Testis (tissue), 2 donors: ENCODE measurements at regions not wholly inside any gene's neighbourhood (a gene's known extent, or its start where the extent isn't known, plus 50 kb on each side); places are given as distances from the start of the nearest gene placed in this dataset.

Source experiments
- DNase-seq: peaks from one replicate; pipeline ENCODE4 v3.0.0-alpha.2; 2019
- H3K27ac ChIP-seq, 2 donors: fragments of 200-600 bp; sonication (generic); one replicate each; pipeline ENCODE4 v1.5.1; 2019
- H3K27me3 ChIP-seq: fragments of 200-600 bp; sonication (generic); one replicate; pipeline ENCODE4 v1.5.1; 2019
- H3K36me3 ChIP-seq: fragments of 200-600 bp; sonication (generic); one replicate; pipeline ENCODE4 v1.5.1; 2017; ENCODE audit warnings: low read depth; ENCODE audit errors: missing control alignments
- H3K4me1 ChIP-seq: fragments of 200-600 bp; sonication (generic); one replicate; pipeline ENCODE4 v1.5.1; 2019
- H3K4me3 ChIP-seq, 2 donors: fragments of 200-600 bp; sonication (generic); one replicate each; pipeline ENCODE4 v1.5.1; 2017 to 2019
- H3K9me3 ChIP-seq: fragments of 200-600 bp; sonication (generic); one replicate; pipeline ENCODE4 v1.5.1; 2017
- POLR2A ChIP-seq: fragments of 450-650 bp; IDR thresholded peaks from one replicate; pipeline ENCODE4 v1.6.1; 2017; ENCODE audit warnings: antibody characterized with exemption, mild to moderate bottlenecking, moderate library complexity
- WGBS, 2 donors: methylation state at CpG; one replicate each; pipeline ENCODE4 v1.1.5; 2018; 5-methylcytosine and 5-hydroxymethylcytosine counted together
- intact Hi-C: fragments of 100-400 bp; cut with DNase I; formaldehyde crosslinking; loops from one replicate; pipeline ENCODE4 v1.15.1; 2023; ENCODE audit warnings: low total_unique reads
- TF ChIP-seq, protein P1 (sequence below), 3 experiments: fragments of 450-650 bp in 2 of 3; fragments of 200-600 bp in 1 of 3; sonication (generic) in 1 of 3; IDR thresholded peaks; one replicate each; pipeline ENCODE4 v1.5.1; 2016 to 2019; ENCODE audit warnings: antibody characterized with exemption in 3 of 3, mild to moderate bottlenecking in 2 of 3, moderate library complexity in 1 of 3

DNA sequence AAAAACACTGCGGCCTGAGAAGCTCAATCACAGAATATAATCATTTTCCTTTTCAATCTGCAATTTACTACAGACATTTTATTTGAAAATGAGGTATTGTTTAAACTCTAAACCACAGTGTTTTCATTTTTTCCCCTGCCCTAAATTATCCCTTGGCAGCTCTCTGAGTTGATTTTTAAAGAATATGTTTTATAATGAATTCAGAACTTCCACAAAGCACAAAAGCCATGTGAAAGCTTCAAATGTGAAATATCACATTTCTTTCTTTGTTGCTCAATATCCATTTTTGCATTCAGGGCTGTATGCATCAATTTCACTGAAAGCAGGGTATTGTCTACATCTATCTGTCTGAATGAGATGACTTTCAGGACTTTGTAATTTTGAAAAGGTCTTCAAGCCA is 813.6 kb upstream of the ALCAM start:
- Histone ChIP-seq H3K4me1 (no peaks in the 10 kb centered on the region), H3K9me3 (no peaks in the 10 kb centered on the region), H3K27ac (no peak overlapping the region), H3K4me3 (no peak overlapping the region), H3K27me3 (no peaks in the 10 kb centered on the region), H3K36me3 (no peaks in the 10 kb centered on the region)
- DNase-seq, result no peak
- intact Hi-C loops, result no loop called here
- TF ChIP-seq, protein P1, sequence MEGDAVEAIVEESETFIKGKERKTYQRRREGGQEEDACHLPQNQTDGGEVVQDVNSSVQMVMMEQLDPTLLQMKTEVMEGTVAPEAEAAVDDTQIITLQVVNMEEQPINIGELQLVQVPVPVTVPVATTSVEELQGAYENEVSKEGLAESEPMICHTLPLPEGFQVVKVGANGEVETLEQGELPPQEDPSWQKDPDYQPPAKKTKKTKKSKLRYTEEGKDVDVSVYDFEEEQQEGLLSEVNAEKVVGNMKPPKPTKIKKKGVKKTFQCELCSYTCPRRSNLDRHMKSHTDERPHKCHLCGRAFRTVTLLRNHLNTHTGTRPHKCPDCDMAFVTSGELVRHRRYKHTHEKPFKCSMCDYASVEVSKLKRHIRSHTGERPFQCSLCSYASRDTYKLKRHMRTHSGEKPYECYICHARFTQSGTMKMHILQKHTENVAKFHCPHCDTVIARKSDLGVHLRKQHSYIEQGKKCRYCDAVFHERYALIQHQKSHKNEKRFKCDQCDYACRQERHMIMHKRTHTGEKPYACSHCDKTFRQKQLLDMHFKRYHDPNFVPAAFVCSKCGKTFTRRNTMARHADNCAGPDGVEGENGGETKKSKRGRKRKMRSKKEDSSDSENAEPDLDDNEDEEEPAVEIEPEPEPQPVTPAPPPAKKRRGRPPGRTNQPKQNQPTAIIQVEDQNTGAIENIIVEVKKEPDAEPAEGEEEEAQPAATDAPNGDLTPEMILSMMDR (IDR thresholded peaks at IDR 0.05), result no peak
- TF ChIP-seq POLR2A, result no peak
- WGBS, 2 donors, result 76 to 79% methylated on average over 1 of the region's 1 CpG

DNA sequence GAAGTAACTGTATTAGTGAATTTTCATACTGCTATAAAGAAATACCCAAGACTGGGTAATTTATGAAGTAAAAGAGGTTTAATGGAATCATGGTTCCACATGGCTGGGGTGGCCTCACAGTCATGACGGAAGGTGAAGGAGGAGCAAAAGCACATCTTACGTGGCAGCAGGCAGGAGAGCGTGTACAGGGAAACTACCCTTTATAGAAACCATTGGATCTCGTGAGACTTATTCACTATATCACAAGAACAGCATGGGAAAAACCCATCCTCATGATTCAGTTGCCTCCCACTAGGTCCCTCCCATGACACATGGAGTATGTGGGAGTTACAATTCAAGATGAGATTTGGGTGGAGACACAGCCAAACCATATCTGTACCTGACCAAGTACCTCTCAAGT is 812.3 kb upstream of the ALCAM start:
- no peak for DNase-seq
- Histone ChIP-seq H3K27ac (no peak overlapping the region), H3K4me1 (no peaks in the 10 kb centered on the region), H3K36me3 (no peaks in the 10 kb centered on the region), H3K9me3 (no peaks in the 10 kb centered on the region), H3K27me3 (no peaks in the 10 kb centered on the region), H3K4me3 (no peak overlapping the region)
- intact Hi-C loops, result no loop called here
- TF ChIP-seq POLR2A, result no peak
- TF ChIP-seq, protein P1 (IDR thresholded peaks at IDR 0.05), result no peak
- WGBS, 2 donors, result 78 to 93% methylated on average over 4 of the region's 4 CpGs

DNA sequence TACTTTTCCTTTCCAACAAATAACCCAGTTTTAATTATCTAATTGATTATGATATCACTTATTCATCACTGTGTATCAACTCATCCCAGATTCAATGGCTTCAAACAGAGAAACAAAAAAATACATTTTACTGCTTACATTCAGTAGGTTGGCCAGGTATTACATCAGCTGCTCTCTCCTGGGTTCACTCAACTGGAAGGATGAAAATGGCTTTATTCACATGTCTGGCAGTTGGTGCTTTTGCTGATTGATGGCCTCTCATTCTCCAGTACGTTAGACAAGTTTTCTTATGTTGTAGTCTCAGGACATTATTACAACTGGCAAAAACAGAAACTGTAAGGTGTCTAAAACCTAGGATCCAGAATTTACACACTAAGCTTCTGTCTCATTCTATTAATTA is 811.0 kb upstream of the ALCAM start:
- Histone ChIP-seq H3K4me1 (no peaks in the 10 kb centered on the region), H3K4me3 (no peak overlapping the region), H3K36me3 (no peaks in the 10 kb centered on the region), H3K27me3 (no peaks in the 10 kb centered on the region), H3K9me3 (no peaks in the 10 kb centered on the region), H3K27ac (no peak overlapping the region)
- no peak for TF ChIP-seq POLR2A
- TF ChIP-seq, protein P1 (IDR thresholded peaks at IDR 0.05), result no peak
- no peak for DNase-seq
- intact Hi-C loops, result no loop called here
- 59 to 94% methylated on average over 1 of the region's 1 CpG for WGBS, 2 donors

DNA sequence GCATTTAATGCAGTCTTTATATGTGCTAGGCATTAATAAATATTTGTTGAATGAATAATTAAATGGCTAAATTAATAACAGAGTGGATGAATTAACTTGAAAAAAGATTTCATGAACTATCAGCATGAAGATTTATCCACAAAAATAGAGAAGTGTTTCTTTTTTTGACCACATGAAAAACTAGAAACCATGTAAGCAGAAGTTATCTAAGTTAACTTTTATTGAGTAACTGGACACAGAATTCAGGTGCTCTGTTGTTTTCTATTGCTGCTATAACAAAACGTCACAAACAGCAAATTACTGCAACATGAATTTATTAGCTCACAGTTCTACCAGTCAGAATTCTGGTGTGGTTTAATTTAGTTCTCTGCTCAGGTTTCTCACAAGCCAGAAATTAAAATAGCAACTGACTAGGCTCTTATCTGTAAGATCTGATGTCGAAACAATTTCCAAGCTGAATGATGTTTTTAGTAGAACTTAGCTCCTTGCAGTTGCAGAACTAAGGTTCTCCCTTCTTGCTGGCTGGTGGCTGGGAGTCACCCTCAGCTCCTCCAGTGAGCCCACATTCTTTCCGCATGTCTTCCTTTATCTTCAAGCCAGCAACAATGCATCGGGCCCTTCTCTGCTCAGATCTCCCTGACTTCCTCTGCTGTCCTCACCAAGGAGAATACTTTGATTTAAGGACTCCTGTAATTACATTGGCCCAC is 810.2 kb upstream of the ALCAM start:
- Histone ChIP-seq H3K36me3 (no peaks in the 10 kb centered on the region), H3K27me3 (no peaks in the 10 kb centered on the region), H3K27ac (no peak overlapping the region), H3K4me1 (no peaks in the 10 kb centered on the region), H3K4me3 (no peak overlapping the region), H3K9me3 (no peaks in the 10 kb centered on the region)
- no peak for DNase-seq
- 59 to 70% methylated on average over 4 of the region's 4 CpGs for WGBS, 2 donors
- TF ChIP-seq, protein P1 (IDR thresholded peaks at IDR 0.05), result no peak
- no peak for TF ChIP-seq POLR2A
- intact Hi-C loops, result no loop called here

DNA sequence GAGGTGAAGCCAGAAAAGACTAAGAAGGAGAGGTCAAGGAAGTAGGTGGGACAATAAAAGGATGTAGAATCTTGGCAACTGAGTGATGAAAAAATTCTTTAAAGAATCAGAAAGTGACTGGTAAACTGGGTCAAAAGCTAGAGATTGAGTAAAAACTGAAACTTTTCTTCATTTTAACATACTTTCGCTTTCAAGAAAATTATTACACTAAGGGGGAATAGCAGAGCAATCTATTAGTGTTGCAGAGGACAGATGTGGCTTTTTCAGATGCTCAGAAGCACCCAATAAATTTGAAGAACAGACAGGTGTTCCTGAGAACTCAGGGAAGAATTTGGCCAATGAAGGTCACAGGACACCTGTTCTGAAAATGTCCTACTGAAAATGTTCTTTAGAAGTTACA is 805.4 kb upstream of the ALCAM start:
- Histone ChIP-seq H3K4me1 (no peaks in the 10 kb centered on the region), H3K27me3 (no peaks in the 10 kb centered on the region), H3K27ac (no peak overlapping the region), H3K36me3 (no peaks in the 10 kb centered on the region), H3K4me3 (no peak overlapping the region), H3K9me3 (no peaks in the 10 kb centered on the region)
- no peak for TF ChIP-seq POLR2A
- TF ChIP-seq, protein P1 (IDR thresholded peaks at IDR 0.05), result no peak
- intact Hi-C loops, result no loop called here
- WGBS, 2 donors, result 95 to 96% methylated on average over 1 of the region's 1 CpG
- DNase-seq, result no peak
